A549 (cell line): ENCODE measurements at regions not wholly inside any gene's neighbourhood (a gene's known extent, or its start where the extent isn't known, plus 50 kb on each side); places are given as distances from the start of the nearest gene placed in this dataset.

Experiments
- ATAC-seq, 2 experiments: fragments of 200-7000 bp in 1 of 2; fragments of >200 bp in 1 of 2; cut with Nextera tagmentation in 1 of 2; cut with Tn5 transposase in 1 of 2; 3 replicates each; pipeline versions ENCODE4 v1.8.0 to v1.9.1; 2018 to 2020; ENCODE audit warnings: mild to moderate bottlenecking in 1 of 2, moderate library complexity in 1 of 2
- CTCF ChIA-PET: fragments of 300-600 bp; sonication (Branson Sonifier 250); formaldehyde crosslinking; extraction: SDS; loops from one replicate; lab custom pipeline; 2021; ENCODE audit warnings: antibody characterized with exemption, inconsistent platforms; lab: Yijun Ruan, JAX
- POLR2A ChIA-PET: fragments of 350-600 bp; formaldehyde crosslinking; extraction: SDS; loops from one replicate; lab custom pipeline; 2021; ENCODE audit warnings: antibody characterized with exemption, inconsistent platforms; lab: Yijun Ruan, JAX
- DNase-seq, 2 experiments: peaks; one replicate each; pipeline versions ENCODE4 v3.0.0 to v3.0.0-alpha.2; 2011 to 2016; ENCODE audit warnings: low read depth in 1 of 2, low spot score in 1 of 2
- FAIRE-seq: peaks from 2 replicates; lab custom pipeline; 2011; peaks lifted over from hg19 to GRCh38; lab: Jason Lieb, UNC
- H3K27ac ChIP-seq, 2 experiments: fragments of >200 bp; sonication (Bioruptor Twin); formaldehyde crosslinking; 3 replicates each; pipeline ENCODE4 v1.5.1; 2016 to 2017
- H3K4me1 ChIP-seq: fragments of >200 bp; sonication (Bioruptor Twin); formaldehyde crosslinking; 3 replicates; pipeline ENCODE4 v1.6.1; 2016
- H3K4me2 ChIP-seq: fragments of >200 bp; sonication (Bioruptor Twin); formaldehyde crosslinking; 3 replicates; pipeline ENCODE4 v1.6.1; 2016
- H3K4me3 ChIP-seq: fragments of >200 bp; sonication (Bioruptor Twin); formaldehyde crosslinking; 3 replicates; pipeline ENCODE4 v1.5.1; 2016
- H3K9me3 ChIP-seq: fragments of >200 bp; sonication (Bioruptor Twin); formaldehyde crosslinking; 3 replicates; pipeline ENCODE4 v1.6.1; 2016
- BHLHE40 ChIP-seq: IDR thresholded peaks from 2 replicates; pipeline ENCODE4 v1.6.1; 2012; ENCODE audit warnings: low read depth, low read length, inconsistent platforms
- CBX2 ChIP-seq: fragments of 200-600 bp; sonication (generic); IDR thresholded peaks from 2 replicates; pipeline ENCODE4 v1.6.1; 2016; ENCODE audit warnings: low read depth, mild to moderate bottlenecking, borderline replicate concordance
- CHD2 ChIP-seq: fragments of 150-350 bp; IDR thresholded peaks from 2 replicates; pipeline ENCODE4 v1.6.1; 2014; ENCODE audit warnings: low read length; ENCODE audit not compliant: partially characterized antibody
- EHMT2 ChIP-seq: fragments of 200-600 bp; sonication (generic); IDR thresholded peaks from 2 replicates; pipeline ENCODE4 v1.6.1; 2016; ENCODE audit warnings: antibody characterized with exemption, low read depth, mild to moderate bottlenecking, moderate library complexity
- GATA3 ChIP-seq: IDR thresholded peaks from 2 replicates; pipeline ENCODE4 v1.6.1; 2012; ENCODE audit warnings: borderline replicate concordance
- HEYL ChIP-seq: fragments of 250-450 bp; sonication (Bioruptor Pico); IDR thresholded peaks from 2 replicates; pipeline ENCODE4 v1.8.0; 2021; ENCODE audit warnings: mild to moderate bottlenecking, moderate library complexity
- HOXB13 ChIP-seq: fragments of 250-450 bp; sonication (Bioruptor Pico); IDR thresholded peaks from 2 replicates; pipeline ENCODE4 v1.5.0; 2020; ENCODE audit warnings: low read depth, mild to moderate bottlenecking, moderate library complexity
- JUNB ChIP-seq: fragments of >200 bp; sonication (Bioruptor Twin); formaldehyde crosslinking; IDR thresholded peaks from 2 replicates; pipeline ENCODE4 v1.6.1; 2016
- MAFK ChIP-seq: fragments of 450-650 bp; IDR thresholded peaks from 2 replicates; pipeline ENCODE4 v1.6.1; 2014; ENCODE audit not compliant: partially characterized antibody
- MYC ChIP-seq: IDR thresholded peaks from 2 replicates; pipeline ENCODE4 v1.6.1; 2012; ENCODE audit warnings: mild to moderate bottlenecking, inconsistent platforms, low read length, improper control_type of control experiment, borderline replicate concordance
- NFE2L2 ChIP-seq: fragments of 150-350 bp; conservative IDR thresholded peaks from 2 replicates; pipeline ENCODE4 v1.6.1; 2014; ENCODE audit warnings: low read length
- NR3C1 ChIP-seq: fragments of >200 bp; sonication (Bioruptor Twin); formaldehyde crosslinking; IDR thresholded peaks from 3 replicates; pipeline ENCODE4 v1.6.1; 2017
- PHF8 ChIP-seq: fragments of 200-600 bp; sonication (generic); IDR thresholded peaks from 2 replicates; pipeline ENCODE4 v1.6.1; 2016; ENCODE audit warnings: low read depth, mild to moderate bottlenecking, antibody characterized with exemption, moderate library complexity, borderline replicate concordance
- RAD21 ChIP-seq, 2 experiments: fragments of >200 bp in 1 of 2; sonication (Bioruptor Twin) in 1 of 2; formaldehyde crosslinking in 1 of 2; IDR thresholded peaks in 1 of 2; conservative IDR thresholded peaks in 1 of 2; 2 replicates in 1 of 2; 3 replicates in 1 of 2; pipeline ENCODE4 v1.6.1; 2012 to 2018; ENCODE audit warnings: inconsistent platforms in 1 of 2
- RFX5 ChIP-seq: fragments of 450-650 bp; IDR thresholded peaks from 2 replicates; pipeline ENCODE4 v1.7.1; 2014; ENCODE audit warnings: antibody characterized with exemption, mild to moderate bottlenecking, moderate library complexity
- SMC3 ChIP-seq: fragments of >200 bp; sonication (Bioruptor Twin); formaldehyde crosslinking; IDR thresholded peaks from 3 replicates; pipeline ENCODE4 v1.6.1; 2018; ENCODE audit warnings: inconsistent platforms
- TFCP2L1 ChIP-seq: fragments of 250-450 bp; sonication (Bioruptor Pico); IDR thresholded peaks from 2 replicates; pipeline ENCODE4 v1.5.0; 2021; ENCODE audit warnings: mild to moderate bottlenecking
- ZC3H11A ChIP-seq: fragments of 450-650 bp; IDR thresholded peaks from 2 replicates; pipeline ENCODE4 v1.6.1; 2014; ENCODE audit warnings: antibody characterized with exemption, mild to moderate bottlenecking
- ZFP36 ChIP-seq: fragments of 450-650 bp; IDR thresholded peaks from 2 replicates; pipeline ENCODE4 v1.6.1; 2014; ENCODE audit warnings: borderline replicate concordance; ENCODE audit not compliant: partially characterized antibody
- WGBS: methylation state at CpG from one replicate; pipeline ENCODE4 v1.1.6; 2017; ENCODE audit errors: missing lambda C conversion rate; 5-methylcytosine and 5-hydroxymethylcytosine counted together
- TF ChIP-seq, protein P1 (sequence below): fragments of 150-350 bp; IDR thresholded peaks from 2 replicates; pipeline ENCODE4 v1.6.1; 2014; ENCODE audit warnings: low read depth, mild to moderate bottlenecking, low read length
- TF ChIP-seq, protein P2 (sequence below): fragments of 250-450 bp; sonication (Bioruptor Pico); IDR thresholded peaks from 2 replicates; pipeline ENCODE4 v1.5.0; 2021; ENCODE audit warnings: mild to moderate bottlenecking, moderate library complexity, borderline replicate concordance
- TF ChIP-seq, protein P3 (sequence below): fragments of 250-450 bp; sonication (Bioruptor Pico); IDR thresholded peaks from 2 replicates; pipeline ENCODE4 v1.5.0; 2020; ENCODE audit warnings: low read depth, mild to moderate bottlenecking, moderate library complexity
- TF ChIP-seq, protein P4 (sequence below): IDR thresholded peaks from 2 replicates; pipeline ENCODE4 v1.6.1; 2012
- TF ChIP-seq, protein P5 (sequence below): IDR thresholded peaks from 2 replicates; pipeline ENCODE4 v1.6.1; 2012; ENCODE audit warnings: low read depth, borderline replicate concordance

DNA sequence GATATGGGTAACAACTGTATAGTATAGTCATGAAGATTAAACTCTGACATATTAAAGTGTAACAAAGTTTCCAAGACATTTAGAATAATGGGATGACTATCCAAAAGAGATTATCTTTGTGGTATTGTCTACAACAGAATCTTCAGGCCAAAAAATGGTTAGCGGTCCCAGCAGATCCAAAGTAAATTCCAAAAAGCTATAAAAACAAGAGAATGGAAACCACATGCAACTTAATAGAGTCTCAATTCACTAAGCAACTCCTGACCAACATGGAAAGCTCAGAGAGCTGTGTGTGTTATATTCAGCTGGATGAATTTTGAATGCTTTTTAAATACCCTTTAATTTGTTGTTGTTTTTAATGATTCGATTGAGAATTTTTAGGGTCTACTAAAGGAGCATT is 688.2 kb downstream of the CETN3 start (continued):
- TF ChIP-seq, protein P1, sequence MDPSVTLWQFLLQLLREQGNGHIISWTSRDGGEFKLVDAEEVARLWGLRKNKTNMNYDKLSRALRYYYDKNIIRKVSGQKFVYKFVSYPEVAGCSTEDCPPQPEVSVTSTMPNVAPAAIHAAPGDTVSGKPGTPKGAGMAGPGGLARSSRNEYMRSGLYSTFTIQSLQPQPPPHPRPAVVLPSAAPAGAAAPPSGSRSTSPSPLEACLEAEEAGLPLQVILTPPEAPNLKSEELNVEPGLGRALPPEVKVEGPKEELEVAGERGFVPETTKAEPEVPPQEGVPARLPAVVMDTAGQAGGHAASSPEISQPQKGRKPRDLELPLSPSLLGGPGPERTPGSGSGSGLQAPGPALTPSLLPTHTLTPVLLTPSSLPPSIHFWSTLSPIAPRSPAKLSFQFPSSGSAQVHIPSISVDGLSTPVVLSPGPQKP = no peak
- TF ChIP-seq NR3C1 (no peak), ZFP36 (no peak), HOXB13 (CRISPR knock-in tag) (no peak), GATA3 (no peak), MAFK (no peak), BHLHE40 (no peak), NFE2L2 (no peak), HEYL (no peak)
- TF ChIP-seq, all 56 proteins: peak for 0

DNA sequence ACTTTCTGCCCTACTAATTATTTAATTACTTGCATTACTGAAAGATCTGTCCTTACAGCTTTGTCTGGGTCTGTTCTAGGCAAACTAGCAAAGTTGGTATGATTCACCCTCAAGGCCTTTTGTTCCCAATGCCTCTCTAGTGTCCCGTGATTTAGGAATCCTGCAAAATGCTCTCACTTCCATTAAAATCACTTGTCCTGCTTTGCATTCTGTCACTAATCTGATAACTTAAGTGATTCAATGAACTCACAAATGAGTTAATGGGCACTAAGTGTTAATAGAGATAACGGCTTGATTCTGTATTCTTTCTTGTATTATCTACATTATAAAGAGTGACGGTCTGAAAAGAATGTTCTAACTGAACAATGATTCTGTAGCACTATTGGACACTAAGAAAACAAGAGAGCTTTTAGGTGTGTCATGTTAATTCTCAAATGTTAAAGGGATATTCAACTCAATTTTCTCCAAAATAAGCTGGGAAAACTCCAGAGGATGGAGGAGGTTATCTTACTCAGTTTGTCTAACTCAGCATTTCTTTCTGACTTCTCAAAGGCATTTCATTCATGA is 697.3 kb downstream of the CETN3 start:
- no peaks in the 10 kb centered on the region for H3K9me3 ChIP-seq
- FAIRE-seq (no peak), DNase-seq (no peak), ATAC-seq (no peak)
- TF ChIP-seq RAD21 (conservative IDR thresholded peaks at IDR 0.05 in 1 of 2, IDR thresholded peaks at IDR 0.05 in 1 of 2) = no peak
- no peak for TF ChIP-seq EHMT2
- TF ChIP-seq ZFP36 = no peak
- TF ChIP-seq PHF8 = no peak
- no peak for TF ChIP-seq SMC3
- TF ChIP-seq, protein P2, sequence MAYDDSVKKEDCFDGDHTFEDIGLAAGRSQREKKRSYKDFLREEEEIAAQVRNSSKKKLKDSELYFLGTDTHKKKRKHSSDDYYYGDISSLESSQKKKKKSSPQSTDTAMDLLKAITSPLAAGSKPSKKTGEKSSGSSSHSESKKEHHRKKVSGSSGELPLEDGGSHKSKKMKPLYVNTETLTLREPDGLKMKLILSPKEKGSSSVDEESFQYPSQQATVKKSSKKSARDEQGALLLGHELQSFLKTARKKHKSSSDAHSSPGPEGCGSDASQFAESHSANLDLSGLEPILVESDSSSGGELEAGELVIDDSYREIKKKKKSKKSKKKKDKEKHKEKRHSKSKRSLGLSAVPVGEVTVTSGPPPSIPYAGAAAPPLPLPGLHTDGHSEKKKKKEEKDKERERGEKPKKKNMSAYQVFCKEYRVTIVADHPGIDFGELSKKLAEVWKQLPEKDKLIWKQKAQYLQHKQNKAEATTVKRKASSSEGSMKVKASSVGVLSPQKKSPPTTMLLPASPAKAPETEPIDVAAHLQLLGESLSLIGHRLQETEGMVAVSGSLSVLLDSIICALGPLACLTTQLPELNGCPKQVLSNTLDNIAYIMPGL (CRISPR knock-in tag) = no peak
- TF ChIP-seq HOXB13 (CRISPR knock-in tag) = no peak
- TF ChIP-seq ZC3H11A = no peak
- no peak for TF ChIP-seq CHD2
- no peak for TF ChIP-seq GATA3
- TF ChIP-seq CBX2 = no peak
- TF ChIP-seq TFCP2L1 (CRISPR knock-in tag) = no peak
- no peak for TF ChIP-seq RFX5
- TF ChIP-seq, protein P3, sequence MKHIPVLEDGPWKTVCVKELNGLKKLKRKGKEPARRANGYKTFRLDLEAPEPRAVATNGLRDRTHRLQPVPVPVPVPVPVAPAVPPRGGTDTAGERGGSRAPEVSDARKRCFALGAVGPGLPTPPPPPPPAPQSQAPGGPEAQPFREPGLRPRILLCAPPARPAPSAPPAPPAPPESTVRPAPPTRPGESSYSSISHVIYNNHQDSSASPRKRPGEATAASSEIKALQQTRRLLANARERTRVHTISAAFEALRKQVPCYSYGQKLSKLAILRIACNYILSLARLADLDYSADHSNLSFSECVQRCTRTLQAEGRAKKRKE = no peak
- no peak for TF ChIP-seq NR3C1
- no peak for TF ChIP-seq MYC
- TF ChIP-seq, protein P4, sequence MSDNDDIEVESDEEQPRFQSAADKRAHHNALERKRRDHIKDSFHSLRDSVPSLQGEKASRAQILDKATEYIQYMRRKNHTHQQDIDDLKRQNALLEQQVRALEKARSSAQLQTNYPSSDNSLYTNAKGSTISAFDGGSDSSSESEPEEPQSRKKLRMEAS = no peak
- TF ChIP-seq, protein P5, sequence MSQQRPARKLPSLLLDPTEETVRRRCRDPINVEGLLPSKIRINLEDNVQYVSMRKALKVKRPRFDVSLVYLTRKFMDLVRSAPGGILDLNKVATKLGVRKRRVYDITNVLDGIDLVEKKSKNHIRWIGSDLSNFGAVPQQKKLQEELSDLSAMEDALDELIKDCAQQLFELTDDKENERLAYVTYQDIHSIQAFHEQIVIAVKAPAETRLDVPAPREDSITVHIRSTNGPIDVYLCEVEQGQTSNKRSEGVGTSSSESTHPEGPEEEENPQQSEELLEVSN = no peak
- TF ChIP-seq JUNB = no peak
- no peak overlapping the region for H3K27ac ChIP-seq
- WGBS = 6% methylated on average over 3 of the region's 3 CpGs
- no peak overlapping the region for H3K4me3 ChIP-seq
- H3K4me1 ChIP-seq = no peaks in the 10 kb centered on the region
- ChIA-PET POLR2A (no interaction called here), CTCF (no interaction called here)
- H3K4me2 ChIP-seq = no peak overlapping the region
